H1 (cell line): ENCODE measurements at regions not wholly inside any gene's neighbourhood (a gene's known extent, or its start where the extent isn't known, plus 50 kb on each side); places are given as distances from the start of the nearest gene placed in this dataset.

ENCODE experiments used
- CTCF ChIA-PET: fragments of 300-600 bp; sonication (Branson Sonifier 250); formaldehyde crosslinking; loops from one replicate; lab custom pipeline; 2021; ENCODE audit not compliant: partially characterized antibody; lab: Charles Lee
- POLR2A ChIA-PET: fragments of 300-600 bp; sonication (Branson Sonifier 250); formaldehyde crosslinking; loops from one replicate; lab custom pipeline; 2021; ENCODE audit warnings: inconsistent platforms; ENCODE audit not compliant: partially characterized antibody; lab: Charles Lee
- DNase-seq, 2 experiments: peaks; one replicate each; pipeline versions ENCODE4 v3.0.0 to v3.0.0-alpha.2; 2010 to 2022; ENCODE audit warnings: low spot score in 2 of 2, low read depth in 1 of 2, mixed read lengths in 1 of 2
- FAIRE-seq: peaks from 2 replicates; lab custom pipeline; 2011; peaks lifted over from hg19 to GRCh38; lab: Jason Lieb, UNC
- H2AFZ ChIP-seq: 2 replicates; pipeline ENCODE4 v1.8.1; 2012; ENCODE audit warnings: low read length, inconsistent platforms
- H2AK5ac ChIP-seq: 2 replicates; pipeline ENCODE4 v1.6.1; 2013; ENCODE audit warnings: low read depth, low read length
- H2BK120ac ChIP-seq: replicated peaks from 2 replicates; pipeline ENCODE3; 2013; ENCODE audit warnings: low read depth, low read length, inconsistent platforms
- H2BK12ac ChIP-seq: 2 replicates; pipeline ENCODE4 v1.6.1; 2013; ENCODE audit warnings: low read depth, low read length
- H2BK15ac ChIP-seq: 2 replicates; pipeline ENCODE4 v1.6.1; 2013; ENCODE audit warnings: low read length
- H2BK20ac ChIP-seq: 2 replicates; pipeline ENCODE4 v1.6.1; 2013; ENCODE audit warnings: low read length
- H2BK5ac ChIP-seq: 2 replicates; pipeline ENCODE4 v1.6.1; 2013; ENCODE audit warnings: low read depth, low read length
- H3K14ac ChIP-seq: 2 replicates; pipeline ENCODE4 v1.6.1; 2013; ENCODE audit warnings: inconsistent platforms; ENCODE audit not compliant: insufficient read length
- H3K18ac ChIP-seq: 2 replicates; pipeline ENCODE4 v1.6.1; 2013; ENCODE audit warnings: low read length; ENCODE audit errors: extremely low read depth
- H3K23ac ChIP-seq: 2 replicates; pipeline ENCODE4 v1.6.1; 2013; ENCODE audit warnings: inconsistent platforms; ENCODE audit not compliant: insufficient read length
- H3K23me2 ChIP-seq: 2 replicates; pipeline ENCODE4 v1.6.1; 2013; ENCODE audit warnings: low read depth, low read length
- H3K27ac ChIP-seq: 2 replicates; pipeline ENCODE4 v1.6.1; 2011; ENCODE audit warnings: low read depth, low read length, inconsistent platforms
- H3K27me3 ChIP-seq, 4 experiments: replicated peaks in 1 of 4; 1 replicate in 1 of 4; 2 replicates in 3 of 4; pipeline versions ENCODE4 v1.6.1 to v1.8.1; 2011 to 2013; ENCODE audit warnings: low read length in 3 of 4, mild to moderate bottlenecking in 3 of 4, inconsistent platforms in 2 of 4, mixed read lengths in 2 of 4, moderate library complexity in 1 of 4; ENCODE audit not compliant: control insufficient read depth in 3 of 4, insufficient read depth in 3 of 4; ENCODE audit errors: extremely low read depth in 1 of 4
- H3K36me3 ChIP-seq, 4 experiments: 2 replicates each; pipeline versions ENCODE4 v1.6.1 to v1.8.1; 2011 to 2013; ENCODE audit warnings: mild to moderate bottlenecking in 4 of 4, low read length in 3 of 4, moderate library complexity in 2 of 4, control low read depth in 1 of 4, inconsistent platforms in 1 of 4; ENCODE audit not compliant: insufficient read depth in 4 of 4, control insufficient read depth in 2 of 4
- H3K4ac ChIP-seq: replicated peaks from 2 replicates; pipeline ENCODE3; 2013; ENCODE audit warnings: low read length, low read depth, mixed read lengths, inconsistent platforms; ENCODE audit not compliant: insufficient read length
- H3K4me1 ChIP-seq, 4 experiments: replicated peaks in 1 of 4; 1 replicate in 1 of 4; 2 replicates in 3 of 4; pipeline versions ENCODE4 v1.6.1 to v1.8.1; 2011 to 2013; ENCODE audit warnings: low read length in 3 of 4, inconsistent platforms in 2 of 4, mixed read lengths in 1 of 4; ENCODE audit not compliant: insufficient read depth in 4 of 4, control insufficient read depth in 3 of 4
- H3K4me2 ChIP-seq, 2 experiments: 2 replicates each; pipeline versions ENCODE4 v1.6.1 to v1.8.1; 2011 to 2013; ENCODE audit warnings: low read depth in 2 of 2, low read length in 2 of 2, control low read depth in 1 of 2, inconsistent platforms in 1 of 2, mild to moderate bottlenecking in 1 of 2; ENCODE audit not compliant: insufficient read depth in 1 of 2
- H3K4me3 ChIP-seq, 4 experiments: fragments of 200-600, 300-600 bp in 1 of 4; sonication (generic), shearing (Covaris generic), sonication (Bioruptor Twin) in 1 of 4; 2 replicates each; pipeline versions ENCODE4 v1.5.1 to v1.8.1; 2011 to 2016; ENCODE audit warnings: low read length in 4 of 4, low read depth in 3 of 4, control low read depth in 2 of 4, inconsistent platforms in 2 of 4, mild to moderate bottlenecking in 2 of 4, mixed read lengths in 1 of 4, moderate library complexity in 1 of 4; ENCODE audit not compliant: insufficient read depth in 2 of 4; ENCODE audit errors: extremely low read depth in 1 of 4
- H3K56ac ChIP-seq: replicated peaks from 2 replicates; pipeline ENCODE3; 2013; ENCODE audit warnings: low read depth, mild to moderate bottlenecking, mixed read lengths, low read length, inconsistent platforms; ENCODE audit not compliant: insufficient read length
- H3K79me1 ChIP-seq: 2 replicates; pipeline ENCODE4 v1.6.1; 2013; ENCODE audit warnings: low read depth, low read length, control low read depth
- H3K79me2 ChIP-seq, 2 experiments: 2 replicates each; pipeline versions ENCODE4 v1.6.1 to v1.8.1; 2012 to 2013; ENCODE audit warnings: low read length in 2 of 2, mild to moderate bottlenecking in 2 of 2, inconsistent platforms in 1 of 2; ENCODE audit not compliant: insufficient read depth in 2 of 2, control insufficient read depth in 1 of 2
- H3K9ac ChIP-seq, 4 experiments: replicated peaks in 1 of 4; 1 replicate in 1 of 4; 2 replicates in 3 of 4; pipeline versions ENCODE4 v1.6.1 to v1.8.1; 2011 to 2013; ENCODE audit warnings: low read depth in 3 of 4, low read length in 3 of 4, control low read depth in 2 of 4, mild to moderate bottlenecking in 2 of 4, moderate library complexity in 2 of 4, inconsistent platforms in 1 of 4; ENCODE audit errors: extremely low read depth in 1 of 4
- H3K9me3 ChIP-seq, 2 experiments: 2 replicates each; pipeline versions ENCODE4 v1.6.1 to v1.8.1; 2012 to 2013; ENCODE audit warnings: mild to moderate bottlenecking in 2 of 2, moderate library complexity in 2 of 2, control low read depth in 1 of 2, inconsistent platforms in 1 of 2, low read depth in 1 of 2, low read length in 1 of 2, mixed read lengths in 1 of 2; ENCODE audit not compliant: insufficient read depth in 2 of 2
- H4K20me1 ChIP-seq, 2 experiments: replicated peaks in 1 of 2; 2 replicates each; pipeline versions ENCODE3 to v1.8.1; 2011 to 2013; ENCODE audit warnings: inconsistent platforms in 2 of 2, low read length in 2 of 2, mild to moderate bottlenecking in 1 of 2; ENCODE audit not compliant: insufficient read depth in 2 of 2, control insufficient read depth in 1 of 2
- H4K5ac ChIP-seq: 2 replicates; pipeline ENCODE4 v1.6.1; 2013; ENCODE audit warnings: low read length, low read depth, mixed read lengths, inconsistent platforms; ENCODE audit not compliant: insufficient read length
- H4K8ac ChIP-seq: 2 replicates; pipeline ENCODE4 v1.8.0; 2013; ENCODE audit warnings: mild to moderate bottlenecking, moderate library complexity, low read length, inconsistent platforms; ENCODE audit not compliant: insufficient read depth; ENCODE audit errors: extremely low read depth
- H4K91ac ChIP-seq: replicated peaks from 2 replicates; pipeline ENCODE3; 2013; ENCODE audit warnings: low read length, mixed read lengths, inconsistent platforms; ENCODE audit not compliant: insufficient read length
- WGBS, 2 experiments: shearing (Covaris generic) in 1 of 2; methylation state at CpG; one replicate each; pipeline versions ENCODE4 v1.1.6 to v1.1.7; 2013 to 2015; ENCODE audit warnings: low lambda C conversion rate in 2 of 2, mixed read lengths in 2 of 2, inconsistent platforms in 1 of 2, low coverage in 1 of 2, missing lambda C conversion rate in 1 of 2; ENCODE audit not compliant: insufficient replicate concordance in 2 of 2, insufficient coverage in 1 of 2, insufficient read length in 1 of 2; ENCODE audit errors: extremely low coverage in 1 of 2, missing lambda C conversion rate in 1 of 2; 5-methylcytosine and 5-hydroxymethylcytosine counted together
- TF ChIP-seq, protein P1 (sequence below): IDR thresholded peaks from 2 replicates; pipeline ENCODE4 v1.6.1; 2012; ENCODE audit warnings: low read length, inconsistent platforms

DNA sequence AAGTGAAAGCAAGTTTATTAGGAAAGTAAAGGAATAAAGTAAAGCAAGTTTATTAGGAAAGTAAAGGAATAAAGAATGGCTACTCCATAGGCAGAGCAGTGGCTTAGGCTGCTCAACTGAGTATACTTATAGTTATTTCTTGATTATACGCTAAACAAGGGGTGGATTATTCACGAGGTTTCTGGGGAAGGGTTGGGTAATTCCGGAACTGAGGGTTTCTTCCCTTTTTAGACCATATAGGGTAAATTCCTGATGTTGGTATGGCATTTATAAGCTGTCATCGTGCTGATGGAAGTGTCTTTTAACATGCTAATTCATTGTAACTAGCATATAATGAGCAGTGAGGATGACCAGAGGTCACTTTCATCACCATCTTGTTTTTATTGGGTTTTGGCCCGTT lies 194.3 kb downstream of the DLEU7 start:
- H3K4ac ChIP-seq, result no peak overlapping the region
- H3K4me1 ChIP-seq, result no peaks in the 10 kb centered on the region
- H3K27ac ChIP-seq, result no peak overlapping the region
- H3K23ac ChIP-seq, result no peak overlapping the region
- no peaks in the 10 kb centered on the region for H3K79me2 ChIP-seq
- H2BK20ac ChIP-seq, result no peak overlapping the region
- WGBS, 2 experiments, result 87% methylated on average over 5 of the region's 5 CpGs; no CpG with 5 or more reads in 1 of the 2 experiments
- no peak overlapping the region for H3K9ac ChIP-seq
- H2BK120ac ChIP-seq, result no peak overlapping the region
- H2BK12ac ChIP-seq, result no peak overlapping the region
- H3K4me2 ChIP-seq, result no peak overlapping the region
- H3K4me3 ChIP-seq, result no peak overlapping the region
- H3K14ac ChIP-seq, result no peak overlapping the region
- H2BK5ac ChIP-seq, result no peak overlapping the region
- TF ChIP-seq, protein P1, sequence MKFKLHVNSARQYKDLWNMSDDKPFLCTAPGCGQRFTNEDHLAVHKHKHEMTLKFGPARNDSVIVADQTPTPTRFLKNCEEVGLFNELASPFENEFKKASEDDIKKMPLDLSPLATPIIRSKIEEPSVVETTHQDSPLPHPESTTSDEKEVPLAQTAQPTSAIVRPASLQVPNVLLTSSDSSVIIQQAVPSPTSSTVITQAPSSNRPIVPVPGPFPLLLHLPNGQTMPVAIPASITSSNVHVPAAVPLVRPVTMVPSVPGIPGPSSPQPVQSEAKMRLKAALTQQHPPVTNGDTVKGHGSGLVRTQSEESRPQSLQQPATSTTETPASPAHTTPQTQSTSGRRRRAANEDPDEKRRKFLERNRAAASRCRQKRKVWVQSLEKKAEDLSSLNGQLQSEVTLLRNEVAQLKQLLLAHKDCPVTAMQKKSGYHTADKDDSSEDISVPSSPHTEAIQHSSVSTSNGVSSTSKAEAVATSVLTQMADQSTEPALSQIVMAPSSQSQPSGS, result no peak
- H3K56ac ChIP-seq, result no peak overlapping the region
- H3K27me3 ChIP-seq, result peaks cover 0 to 1% (median 0%) of the 10 kb centered on the region in 4 experiments; a peak in 1 of 7 replicates
- FAIRE-seq, result no peak
- no peaks in the 10 kb centered on the region for H3K23me2 ChIP-seq
- H4K5ac ChIP-seq, result no peak overlapping the region
- POLR2A ChIA-PET, result no interaction called here
- no peaks in the 10 kb centered on the region for H3K79me1 ChIP-seq
- H4K20me1 ChIP-seq, result no peaks in the 10 kb centered on the region
- no peak overlapping the region for H2AFZ ChIP-seq
- H2BK15ac ChIP-seq, result no peak overlapping the region
- no peak for DNase-seq
- H2AK5ac ChIP-seq, result no peak overlapping the region
- no peak overlapping the region for H4K91ac ChIP-seq
- H4K8ac ChIP-seq, result no peak overlapping the region
- H3K9me3 ChIP-seq, result no peaks in the 10 kb centered on the region
- no peak overlapping the region for H3K18ac ChIP-seq
- H3K36me3 ChIP-seq, result no peaks in the 10 kb centered on the region
- CTCF ChIA-PET, result no interaction called here
